PC-9 (cell line): ENCODE measurements at regions not wholly inside any gene's neighbourhood (a gene's known extent, or its start where the extent isn't known, plus 50 kb on each side); places are given as distances from the start of the nearest gene placed in this dataset.
"Not testable (repeated sequence)": the region's sequence is repeated elsewhere in the genome, so short reads cannot be mapped to it uniquely, and the experiment has no call there.

Experiments used
- BruUV-seq: library from RNA; stranded (reverse); fragments of 400-500 nt; replicated peaks from 2 replicates; lab custom pipeline; 2021; lab: Mats Ljungman, UMichigan
- CTCF ChIA-PET: fragments of 300-600 bp; sonication (Branson Sonifier 250); formaldehyde crosslinking; loops from one replicate; lab custom pipeline; 2022; ENCODE audit warnings: antibody characterized with exemption; lab: Charles Lee
- POLR2A ChIA-PET: fragments of 300-600 bp; sonication (Branson Sonifier 250); formaldehyde crosslinking; loops from one replicate; lab custom pipeline; 2022; ENCODE audit warnings: antibody characterized with exemption; ENCODE audit not compliant: unreplicated experiment; lab: Charles Lee
- DNase-seq, 2 experiments: peaks; one replicate each; pipeline versions ENCODE4 v3.0.0 to v3.0.0-alpha.2; 2015 to 2022; ENCODE audit warnings: mixed read lengths in 1 of 2
- H2AFZ ChIP-seq: fragments of 200-600 bp; sonication (generic); 2 replicates; pipeline ENCODE4 v1.8.1; 2017; ENCODE audit warnings: antibody characterized with exemption
- H3F3A ChIP-seq: fragments of 200-600 bp; sonication (generic); 2 replicates; pipeline ENCODE4 v1.8.1; 2017; ENCODE audit warnings: antibody characterized with exemption, mild to moderate bottlenecking, low read depth; ENCODE audit not compliant: insufficient read depth
- H3K27ac ChIP-seq: fragments of 200-600 bp; sonication (generic); 2 replicates; pipeline ENCODE4 v1.6.1; 2016; ENCODE audit warnings: mixed run types
- H3K27me3 ChIP-seq: fragments of 200-600 bp; sonication (generic); 2 replicates; pipeline ENCODE4 v1.6.1; 2016; ENCODE audit warnings: low read depth, mixed run types; ENCODE audit not compliant: insufficient read depth
- H3K36me3 ChIP-seq: fragments of 200-600 bp; sonication (generic); 2 replicates; pipeline ENCODE4 v1.6.1; 2016; ENCODE audit warnings: low read depth, mixed run types
- H3K4me1 ChIP-seq: fragments of 200-600 bp; sonication (generic); replicated peaks from 2 replicates; pipeline ENCODE4 v1.6.1; 2016; ENCODE audit warnings: mixed run types; ENCODE audit not compliant: insufficient read depth
- H3K4me2 ChIP-seq: fragments of 200-600 bp; sonication (generic); 2 replicates; pipeline ENCODE4 v1.6.1; 2017; ENCODE audit warnings: mixed run types
- H3K4me3 ChIP-seq: fragments of 200-600 bp; sonication (generic); 2 replicates; pipeline ENCODE4 v1.6.1; 2016; ENCODE audit warnings: mixed run types
- H3K79me2 ChIP-seq: fragments of 200-600 bp; sonication (generic); 2 replicates; pipeline ENCODE4 v1.6.1; 2017; ENCODE audit warnings: low read depth, mixed run types
- H3K9me2 ChIP-seq: fragments of 200-600 bp; sonication (generic); 2 replicates; pipeline ENCODE4 v1.8.1; 2017; ENCODE audit warnings: mild to moderate bottlenecking; ENCODE audit not compliant: insufficient read depth
- H3K9me3 ChIP-seq: fragments of 200-600 bp; sonication (generic); 2 replicates; pipeline ENCODE4 v1.8.1; 2016; ENCODE audit warnings: low read depth; ENCODE audit not compliant: insufficient read depth
- H4K20me1 ChIP-seq: fragments of 200-600 bp; sonication (generic); 2 replicates; pipeline ENCODE4 v1.8.1; 2017; ENCODE audit not compliant: insufficient read depth
- intact Hi-C: fragments of 100-400 bp; cut with micrococcal nuclease; formaldehyde crosslinking; loops from one replicate; pipeline ENCODE4 v1.10.0; 2022; ENCODE audit not compliant: unreplicated experiment

DNA sequence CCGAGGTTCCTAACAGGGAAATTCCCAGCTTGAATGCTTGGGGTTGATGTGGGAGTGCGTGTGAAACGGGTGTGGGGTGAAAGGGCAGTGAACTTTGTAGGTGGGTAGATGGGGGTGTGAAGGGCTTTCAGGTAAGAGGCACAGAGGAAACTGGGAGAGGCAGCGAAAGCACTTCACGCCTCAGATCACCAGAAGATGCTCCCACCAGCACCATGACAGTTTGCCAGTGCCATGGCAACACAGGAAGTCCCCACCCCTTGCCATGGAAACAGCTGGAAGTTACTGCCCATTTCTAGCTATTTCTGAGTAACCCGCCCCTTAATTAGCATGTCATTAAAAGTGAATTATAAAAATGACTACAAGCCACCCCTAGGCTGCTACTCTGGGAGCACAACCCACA lies 1390.6 kb upstream of the TPTE start:
- DNase-seq, H3K9me2 ChIP-seq, H3K79me2 ChIP-seq, H3K4me2 ChIP-seq, POLR2A ChIA-PET, CTCF ChIA-PET, H3K4me1 ChIP-seq, H3F3A ChIP-seq, H3K9me3 ChIP-seq, intact Hi-C loops, H4K20me1 ChIP-seq, H3K36me3 ChIP-seq, H3K27ac ChIP-seq, H2AFZ ChIP-seq, BruUV-seq, H3K4me3 ChIP-seq, H3K27me3 ChIP-seq: not testable (repeated sequence)
